ENCODE measurements at regions not wholly inside any gene's neighbourhood (a gene's known extent, or its start where the extent isn't known, plus 50 kb on each side); places are given as distances from the start of the nearest gene placed in this dataset.

- DNase-seq (ENCODE audit: low spot score): no peak
- FAIRE-seq: no peak
Measured at GRCh38 chr2:41965909-41966295, 81.9 kb upstream of the PKDCC start.

- DNase-seq (ENCODE audit: low spot score): peak; percentile 85
- peak; percentile 86 for FAIRE-seq
Measured at GRCh38 chr2:41966431-41966893, 81.4 kb upstream of the PKDCC start.

- FAIRE-seq: no peak
Measured at GRCh38 chr2:41966920-41967319, 80.9 kb upstream of the PKDCC start.

GRCh38 chr2:41967476-41968181, 80.2 kb upstream of the PKDCC start:
- FAIRE-seq (no peak), DNase-seq (ENCODE audit: low spot score) (no peak)

More at GRCh38 chr2:41966920-41967319, 80.9 kb upstream of the PKDCC start:
- no peak for DNase-seq (ENCODE audit: low spot score)

- DNase-seq (ENCODE audit: low spot score) (no peak), FAIRE-seq (no peak)
Measured at GRCh38 chr2:41968182-41968578, 79.6 kb upstream of the PKDCC start.

- FAIRE-seq (no peak), DNase-seq (ENCODE audit: low spot score) (no peak)
Measured at GRCh38 chr2:41970988-41971660, 76.7 kb upstream of the PKDCC start.

- no peak for FAIRE-seq
Measured at GRCh38 chr2:41972179-41972578, 75.6 kb upstream of the PKDCC start.

GRCh38 chr2:41972819-41973218, 75.0 kb upstream of the PKDCC start:
- DNase-seq (ENCODE audit: low spot score) (no peak), FAIRE-seq (no peak)

More at GRCh38 chr2:41972179-41972578, 75.6 kb upstream of the PKDCC start:
- DNase-seq (ENCODE audit: low spot score): no peak

- DNase-seq (ENCODE audit: low spot score) (no peak), FAIRE-seq (no peak)
Measured at GRCh38 chr2:41973871-41974270, 74.0 kb upstream of the PKDCC start.

GRCh38 chr2:41981417-41981816, 66.4 kb upstream of the PKDCC start:
- FAIRE-seq (no peak), DNase-seq (ENCODE audit: low spot score) (no peak)

- DNase-seq (ENCODE audit: low spot score) (no peak), FAIRE-seq (no peak)
Measured at GRCh38 chr2:41985573-41986095, 62.2 kb upstream of the PKDCC start.

GRCh38 chr2:41989501-41990180, 58.2 kb upstream of the PKDCC start:
- FAIRE-seq (no peak), DNase-seq (ENCODE audit: low spot score) (no peak)

GRCh38 chr2:41990245-41990644, 57.6 kb upstream of the PKDCC start:
- no peak for DNase-seq (ENCODE audit: low spot score)
- FAIRE-seq: no peak

GRCh38 chr2:41990688-41991087, 57.1 kb upstream of the PKDCC start:
- no peak for DNase-seq (ENCODE audit: low spot score)
- FAIRE-seq: no peak

GRCh38 chr2:41992056-41992642, 55.7 kb upstream of the PKDCC start:
- FAIRE-seq (no peak), DNase-seq (ENCODE audit: low spot score) (no peak)

GRCh38 chr2:41992671-41993434, 55.0 kb upstream of the PKDCC start:
- DNase-seq (ENCODE audit: low spot score) (no peak), FAIRE-seq (no peak)

GRCh38 chr2:41993435-41993925, 54.3 kb upstream of the PKDCC start:
- FAIRE-seq (no peak), DNase-seq (ENCODE audit: low spot score) (no peak)

- FAIRE-seq (no peak), DNase-seq (ENCODE audit: low spot score) (no peak)
Measured at GRCh38 chr2:41994233-41994637, 53.6 kb upstream of the PKDCC start.

GRCh38 chr2:41994661-41995060, 53.2 kb upstream of the PKDCC start:
- no peak for FAIRE-seq
- DNase-seq (ENCODE audit: low spot score): no peak

- DNase-seq (ENCODE audit: low spot score) (no peak), FAIRE-seq (no peak)
Measured at GRCh38 chr2:41997561-41997960, 50.3 kb upstream of the PKDCC start.
